Mononuclear cell (primary cell): ENCODE measurements at regions not wholly inside any gene's neighbourhood (a gene's known extent, or its start where the extent isn't known, plus 50 kb on each side); places are given as distances from the start of the nearest gene placed in this dataset.

ENCODE experiments used
- H3K27me3 ChIP-seq: 2 replicates; pipeline ENCODE4 v1.6.0; 2011; ENCODE audit warnings: low read length, control low read depth; ENCODE audit not compliant: insufficient read depth
- H3K4me1 ChIP-seq: 2 replicates; pipeline ENCODE4 v1.5.1; 2011; ENCODE audit warnings: mild to moderate bottlenecking, low read length, control low read depth; ENCODE audit not compliant: insufficient read depth
- H3K4me3 ChIP-seq: 2 replicates; pipeline ENCODE4 v1.5.1; 2011; ENCODE audit warnings: mild to moderate bottlenecking, low read length, moderate library complexity
- H3K9me3 ChIP-seq: 2 replicates; pipeline ENCODE4 v1.5.1; 2011; ENCODE audit warnings: low read depth, mild to moderate bottlenecking, control low read depth, low read length

- no peak overlapping the region for H3K4me3 ChIP-seq
- H3K4me1 ChIP-seq, result no peaks in the 10 kb centered on the region
- no peaks in the 10 kb centered on the region for H3K27me3 ChIP-seq
- H3K9me3 ChIP-seq, result no peaks in the 10 kb centered on the region
Observed at GRCh38 chr3:16092923-16093322, 81.6 kb upstream of the GALNT15 start.

GRCh38 chr3:16101295-16102186, 72.9 kb upstream of the GALNT15 start:
- H3K4me3 ChIP-seq, result no peak overlapping the region
- H3K4me1 ChIP-seq, result no peaks in the 10 kb centered on the region
- no peaks in the 10 kb centered on the region for H3K9me3 ChIP-seq
- no peaks in the 10 kb centered on the region for H3K27me3 ChIP-seq

DNA sequence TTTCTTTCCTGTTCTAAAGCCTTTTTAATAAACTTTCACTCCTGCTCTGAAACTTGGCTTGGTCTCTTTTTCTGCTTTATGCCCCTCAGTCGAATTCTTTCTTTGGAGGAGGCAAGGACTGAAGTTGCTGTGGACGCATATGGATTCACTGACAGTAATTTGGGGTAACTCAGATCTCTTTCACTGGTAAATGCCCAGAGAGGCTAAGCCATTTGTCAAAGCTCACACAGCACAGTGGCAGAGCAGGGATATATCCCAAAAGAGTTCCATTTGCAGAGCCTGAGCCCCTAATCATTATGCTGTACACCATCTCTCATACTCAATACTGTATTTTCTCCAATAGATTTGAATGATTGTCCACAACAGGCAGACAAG, 72.3 kb upstream of the GALNT15 start:
- no peak overlapping the region for H3K4me3 ChIP-seq
- H3K9me3 ChIP-seq, result no peaks in the 10 kb centered on the region
- no peaks in the 10 kb centered on the region for H3K4me1 ChIP-seq
- H3K27me3 ChIP-seq, result no peaks in the 10 kb centered on the region

DNA sequence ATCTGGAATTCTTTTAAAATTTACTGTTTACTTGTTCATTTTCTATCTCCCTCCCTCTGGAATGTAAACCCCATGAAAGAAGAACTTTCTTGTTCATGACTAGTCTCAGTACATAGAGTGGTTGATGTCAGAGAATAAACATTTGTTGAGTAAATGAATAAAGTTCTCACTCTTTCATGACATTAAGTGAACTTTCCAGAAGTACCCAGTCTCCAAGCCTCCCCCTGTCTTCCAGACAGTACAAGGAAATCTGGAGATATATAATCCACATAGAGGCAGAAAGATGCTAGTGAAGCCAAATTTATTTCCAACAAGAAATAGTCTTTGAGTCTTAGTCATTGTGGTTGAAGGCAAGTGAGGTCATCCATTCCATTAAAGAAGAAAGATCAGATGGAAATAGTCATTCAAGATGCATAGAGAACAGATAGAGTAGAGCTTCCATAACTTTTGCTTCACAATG, 71.5 kb upstream of the GALNT15 start:
- H3K27me3 ChIP-seq, result no peaks in the 10 kb centered on the region
- no peaks in the 10 kb centered on the region for H3K4me1 ChIP-seq
- no peaks in the 10 kb centered on the region for H3K9me3 ChIP-seq

GRCh38 chr3:16103472-16103871, 71.0 kb upstream of the GALNT15 start:
- no peak overlapping the region for H3K4me3 ChIP-seq
- H3K27me3 ChIP-seq, result no peaks in the 10 kb centered on the region
- no peaks in the 10 kb centered on the region for H3K9me3 ChIP-seq
- no peaks in the 10 kb centered on the region for H3K4me1 ChIP-seq

More for the DNA sequence above, 71.5 kb upstream of the GALNT15 start:
- H3K4me3 ChIP-seq, result no peak overlapping the region

DNA sequence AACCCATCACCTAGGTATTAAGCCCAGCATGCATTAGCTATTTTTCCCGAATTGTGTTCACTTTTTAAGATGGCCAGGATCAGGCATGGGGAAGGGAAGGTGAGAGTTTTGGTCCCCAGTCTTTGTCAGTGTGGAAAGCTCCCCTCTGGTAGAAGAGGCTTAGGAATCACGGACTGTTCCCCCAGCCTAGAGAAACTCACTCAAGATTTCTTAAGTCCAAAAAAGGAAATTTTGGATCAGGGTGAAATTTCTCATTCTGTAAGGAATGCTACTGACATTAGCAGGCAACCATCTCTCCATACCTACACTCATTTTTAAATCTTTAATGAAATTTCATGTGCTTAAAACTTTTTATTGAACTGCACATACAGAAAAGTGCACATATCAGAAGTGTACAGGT, 70.3 kb upstream of the GALNT15 start:
- Histone ChIP-seq H3K9me3 (no peaks in the 10 kb centered on the region), H3K27me3 (no peaks in the 10 kb centered on the region), H3K4me1 (no peaks in the 10 kb centered on the region), H3K4me3 (no peak overlapping the region)

GRCh38 chr3:16106050-16106449, 68.4 kb upstream of the GALNT15 start:
- no peaks in the 10 kb centered on the region for H3K27me3 ChIP-seq
- no peaks in the 10 kb centered on the region for H3K4me1 ChIP-seq
- no peaks in the 10 kb centered on the region for H3K9me3 ChIP-seq
- no peak overlapping the region for H3K4me3 ChIP-seq

DNA sequence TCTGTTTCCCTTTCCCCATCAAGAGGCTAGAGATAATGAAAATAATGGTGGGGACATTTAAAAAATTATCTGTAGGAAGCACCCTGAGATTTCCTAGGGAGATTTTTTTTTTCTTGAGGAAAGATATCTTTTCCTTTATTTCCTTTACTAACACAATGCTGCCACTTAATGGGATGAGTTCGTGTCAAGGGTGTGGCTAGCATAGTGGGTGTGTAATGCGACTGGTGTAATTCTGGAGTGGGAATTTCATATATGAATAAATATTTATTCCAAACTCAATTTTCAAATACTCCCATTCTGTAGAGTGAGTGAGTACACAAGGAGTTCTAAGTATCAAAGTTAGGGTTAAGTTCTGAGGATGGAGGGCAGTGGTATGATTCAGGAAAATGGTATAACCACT, 66.1 kb upstream of the GALNT15 start:
- Histone ChIP-seq H3K27me3 (no peaks in the 10 kb centered on the region), H3K4me3 (no peak overlapping the region), H3K4me1 (no peaks in the 10 kb centered on the region), H3K9me3 (no peaks in the 10 kb centered on the region)

DNA sequence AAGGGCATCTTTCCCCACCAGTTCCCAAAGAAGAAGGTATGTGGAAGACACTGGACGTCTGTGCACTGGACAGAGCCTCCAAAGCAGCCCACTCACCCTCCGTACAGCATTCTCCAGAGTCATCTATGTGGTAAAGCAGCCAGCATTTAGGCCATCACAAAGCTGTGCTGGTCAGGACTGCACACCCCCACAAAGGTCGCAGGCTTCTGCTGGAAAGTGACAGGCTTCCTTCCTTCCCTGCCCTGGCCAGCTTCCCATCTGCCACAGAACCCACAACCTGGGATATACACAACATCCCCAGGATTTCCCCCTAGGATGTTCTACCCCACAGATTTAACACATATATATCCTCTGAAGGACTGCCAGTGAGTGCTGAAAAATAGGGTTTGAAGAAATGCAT, 64.6 kb upstream of the GALNT15 start:
- Histone ChIP-seq H3K4me1 (no peaks in the 10 kb centered on the region), H3K9me3 (no peaks in the 10 kb centered on the region), H3K4me3 (no peak overlapping the region), H3K27me3 (no peaks in the 10 kb centered on the region)

DNA sequence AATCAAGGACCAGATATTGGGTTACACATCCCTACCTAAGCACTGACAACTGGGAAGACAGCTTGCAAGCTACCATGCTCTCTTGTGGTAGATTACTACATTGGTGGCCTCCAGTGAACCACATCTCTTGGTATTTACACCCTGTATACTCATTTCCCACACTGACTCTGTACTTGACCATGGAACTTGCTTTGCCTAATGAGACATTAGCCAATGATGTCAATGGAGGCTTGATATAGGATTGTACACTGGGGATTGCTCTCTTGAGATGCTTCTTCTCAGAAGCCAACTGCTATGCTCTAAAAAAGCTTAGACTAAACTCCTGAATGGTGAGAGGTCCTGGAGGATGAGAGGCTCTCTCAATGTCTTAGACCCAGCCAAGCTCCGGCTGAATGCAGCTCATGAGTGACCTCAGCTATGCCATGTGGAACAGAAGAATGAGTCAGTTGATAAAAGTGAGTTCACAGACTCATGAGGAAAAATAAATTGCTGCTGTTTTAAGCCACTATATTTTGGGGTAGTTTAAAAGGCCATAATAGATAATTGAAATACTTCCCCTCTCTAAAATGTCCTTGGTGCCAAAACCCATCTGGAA, 61.5 kb upstream of the GALNT15 start:
- H3K4me3 ChIP-seq, result no peak overlapping the region
- H3K9me3 ChIP-seq, result no peaks in the 10 kb centered on the region
- H3K4me1 ChIP-seq, result no peaks in the 10 kb centered on the region
- H3K27me3 ChIP-seq, result no peaks in the 10 kb centered on the region

GRCh38 chr3:16113704-16114103, 60.8 kb upstream of the GALNT15 start:
- H3K9me3 ChIP-seq, result no peaks in the 10 kb centered on the region
- no peak overlapping the region for H3K4me3 ChIP-seq
- no peaks in the 10 kb centered on the region for H3K27me3 ChIP-seq
- no peaks in the 10 kb centered on the region for H3K4me1 ChIP-seq

DNA sequence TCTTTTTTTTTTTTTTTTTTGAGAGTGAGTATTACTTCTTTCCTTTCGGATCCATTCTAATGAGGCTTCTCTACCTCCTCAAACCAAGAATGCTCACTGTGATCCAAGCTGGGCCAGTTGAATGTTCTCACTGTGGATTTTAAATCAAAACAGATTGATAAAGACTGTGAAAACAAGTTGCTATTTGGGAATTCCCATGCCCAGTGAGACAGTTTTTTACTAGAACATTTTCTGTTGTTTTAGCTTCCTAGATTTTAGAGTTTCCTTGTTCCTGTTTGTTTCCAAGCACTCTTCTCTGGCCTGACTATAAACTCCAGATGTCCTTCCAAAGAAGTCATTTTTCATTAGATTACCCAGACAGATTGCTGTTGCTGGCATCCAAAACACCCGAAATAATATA, 60.1 kb upstream of the GALNT15 start:
- H3K9me3 ChIP-seq, result no peaks in the 10 kb centered on the region
- no peaks in the 10 kb centered on the region for H3K4me1 ChIP-seq
- H3K4me3 ChIP-seq, result no peak overlapping the region
- H3K27me3 ChIP-seq, result no peaks in the 10 kb centered on the region

GRCh38 chr3:16114930-16115329, 59.5 kb upstream of the GALNT15 start:
- Histone ChIP-seq H3K4me3 (no peak overlapping the region), H3K9me3 (no peaks in the 10 kb centered on the region), H3K27me3 (no peaks in the 10 kb centered on the region), H3K4me1 (no peaks in the 10 kb centered on the region)

DNA sequence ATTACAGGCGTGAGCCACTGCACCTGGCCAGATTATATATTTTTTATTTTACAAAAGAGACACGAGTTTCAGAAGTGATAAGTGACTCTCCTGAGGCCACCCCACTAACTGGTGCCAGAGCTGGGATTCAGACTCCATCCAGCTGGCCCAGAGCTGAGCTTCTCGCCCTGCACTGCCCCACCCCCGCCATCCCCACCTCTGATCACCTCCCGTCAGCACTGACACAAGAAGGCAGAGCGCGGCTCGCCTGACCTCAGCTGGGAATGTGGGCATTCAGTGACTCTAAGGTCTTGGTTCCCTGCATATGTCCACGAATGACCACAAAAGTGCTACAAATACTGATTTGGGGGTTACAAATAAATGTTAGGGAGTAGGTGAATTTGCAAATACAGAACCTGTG, 56.1 kb upstream of the GALNT15 start:
- no peaks in the 10 kb centered on the region for H3K4me1 ChIP-seq

DNA sequence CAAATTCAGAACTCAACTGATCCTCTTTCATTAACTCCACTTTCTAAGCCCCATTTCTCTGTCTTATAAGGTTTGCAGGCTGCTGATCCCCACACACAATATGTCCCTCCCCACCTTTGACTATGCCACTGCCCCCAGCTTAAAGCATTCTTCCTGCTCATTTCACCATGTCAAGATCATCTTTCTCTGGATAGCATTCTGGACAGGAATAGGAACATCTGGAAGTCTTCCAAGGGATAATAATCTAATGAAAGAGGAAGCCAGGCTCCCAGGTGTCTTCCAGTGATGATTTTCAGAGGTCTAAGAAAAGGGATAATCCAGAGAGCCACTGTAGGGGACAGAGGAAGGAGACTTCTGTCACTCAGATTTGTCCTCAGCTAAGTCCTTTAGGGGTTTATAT, 54.6 kb upstream of the GALNT15 start:
- no peaks in the 10 kb centered on the region for H3K9me3 ChIP-seq
- no peaks in the 10 kb centered on the region for H3K27me3 ChIP-seq
- no peaks in the 10 kb centered on the region for H3K4me1 ChIP-seq
- H3K4me3 ChIP-seq, result no peak overlapping the region

More for the DNA sequence above, 56.1 kb upstream of the GALNT15 start:
- no peaks in the 10 kb centered on the region for H3K9me3 ChIP-seq
- H3K27me3 ChIP-seq, result no peaks in the 10 kb centered on the region
- H3K4me3 ChIP-seq, result no peak overlapping the region

DNA sequence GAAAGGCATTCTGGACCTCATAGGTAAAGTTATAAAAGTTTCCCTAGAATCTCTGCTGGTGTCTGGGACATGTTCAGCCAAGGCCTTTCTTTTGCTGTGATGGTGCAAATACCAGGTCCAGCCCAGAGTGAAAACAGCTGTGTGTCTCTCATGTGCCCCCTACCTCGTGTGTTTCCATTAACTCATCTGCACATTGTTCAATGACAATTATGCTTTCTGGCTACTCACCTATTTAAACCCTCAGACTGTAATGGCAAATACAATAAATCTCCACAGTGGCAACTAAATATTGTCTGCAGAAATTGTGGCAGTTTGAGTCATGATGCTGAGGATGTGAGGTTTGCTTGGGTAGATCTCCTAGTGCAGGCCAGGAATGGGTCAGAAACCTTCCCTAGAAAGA, 53.1 kb upstream of the GALNT15 start:
- H3K4me1 ChIP-seq, result no peaks in the 10 kb centered on the region
- H3K9me3 ChIP-seq, result no peaks in the 10 kb centered on the region
- no peak overlapping the region for H3K4me3 ChIP-seq
- no peaks in the 10 kb centered on the region for H3K27me3 ChIP-seq
